ENCODE measurements at regions not wholly inside any gene's neighbourhood (a gene's known extent, or its start where the extent isn't known, plus 50 kb on each side); places are given as distances from the start of the nearest gene placed in this dataset.

DNA sequence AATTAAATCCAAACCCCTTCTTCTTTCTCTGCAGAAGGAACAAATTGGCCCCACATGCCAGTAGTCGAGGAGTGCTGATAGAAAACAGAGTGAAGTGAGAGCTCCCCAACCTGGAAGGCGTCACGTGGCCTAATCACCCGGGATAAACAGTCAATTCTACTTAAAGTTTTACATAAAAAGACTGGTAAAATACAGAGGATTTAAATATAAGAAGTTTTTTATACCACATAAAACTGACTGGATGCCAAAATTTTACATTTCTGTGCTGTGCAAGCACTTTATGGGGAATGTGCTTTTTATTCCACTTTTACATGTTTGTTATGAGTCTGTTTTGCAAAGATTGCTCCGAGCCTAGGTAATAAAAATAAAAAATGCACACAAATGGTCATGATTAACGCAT lies 1586.8 kb upstream of the ACVR2A start:
- no peak overlapping the region for H3K27ac ChIP-seq
- DNase-seq (no peak), ATAC-seq (no peak)
- H3K36me3 ChIP-seq = no peaks in the 10 kb centered on the region
- no peaks in the 10 kb centered on the region for H3K4me1 ChIP-seq
- H3K9me3 ChIP-seq = no peaks in the 10 kb centered on the region
- TF ChIP-seq, protein P1, sequence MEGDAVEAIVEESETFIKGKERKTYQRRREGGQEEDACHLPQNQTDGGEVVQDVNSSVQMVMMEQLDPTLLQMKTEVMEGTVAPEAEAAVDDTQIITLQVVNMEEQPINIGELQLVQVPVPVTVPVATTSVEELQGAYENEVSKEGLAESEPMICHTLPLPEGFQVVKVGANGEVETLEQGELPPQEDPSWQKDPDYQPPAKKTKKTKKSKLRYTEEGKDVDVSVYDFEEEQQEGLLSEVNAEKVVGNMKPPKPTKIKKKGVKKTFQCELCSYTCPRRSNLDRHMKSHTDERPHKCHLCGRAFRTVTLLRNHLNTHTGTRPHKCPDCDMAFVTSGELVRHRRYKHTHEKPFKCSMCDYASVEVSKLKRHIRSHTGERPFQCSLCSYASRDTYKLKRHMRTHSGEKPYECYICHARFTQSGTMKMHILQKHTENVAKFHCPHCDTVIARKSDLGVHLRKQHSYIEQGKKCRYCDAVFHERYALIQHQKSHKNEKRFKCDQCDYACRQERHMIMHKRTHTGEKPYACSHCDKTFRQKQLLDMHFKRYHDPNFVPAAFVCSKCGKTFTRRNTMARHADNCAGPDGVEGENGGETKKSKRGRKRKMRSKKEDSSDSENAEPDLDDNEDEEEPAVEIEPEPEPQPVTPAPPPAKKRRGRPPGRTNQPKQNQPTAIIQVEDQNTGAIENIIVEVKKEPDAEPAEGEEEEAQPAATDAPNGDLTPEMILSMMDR (IDR thresholded peaks at IDR 0.05) = no peak
- no peaks in the 10 kb centered on the region for H3K27me3 ChIP-seq
- intact Hi-C loops (cut with DNase I) = no loop called here
- no peak overlapping the region for H3K4me3 ChIP-seq

DNA sequence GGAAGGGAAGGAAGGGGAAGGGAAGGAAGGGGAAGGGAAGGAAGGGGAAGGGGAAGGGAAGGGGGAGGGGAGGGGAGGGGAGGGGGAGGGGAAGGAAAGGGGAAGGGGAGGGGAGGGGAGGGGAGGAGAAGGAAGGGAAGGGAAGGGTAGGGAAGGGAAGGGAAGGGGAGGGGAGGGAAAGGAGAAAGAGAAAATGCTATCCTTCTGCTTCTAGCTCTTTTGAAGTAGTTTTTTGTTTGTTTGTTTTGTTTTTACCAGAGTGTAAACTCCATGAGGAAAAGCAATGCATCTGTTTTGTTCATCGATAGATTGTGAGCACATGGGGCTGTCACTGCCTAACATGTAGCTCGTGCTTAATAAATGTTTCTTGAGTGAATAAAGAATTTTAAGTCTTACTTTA lies 1592.7 kb upstream of the ACVR2A start:
- TF ChIP-seq, protein P1 (IDR thresholded peaks at IDR 0.05) = no peak
- no peak overlapping the region for H3K27ac ChIP-seq

DNA sequence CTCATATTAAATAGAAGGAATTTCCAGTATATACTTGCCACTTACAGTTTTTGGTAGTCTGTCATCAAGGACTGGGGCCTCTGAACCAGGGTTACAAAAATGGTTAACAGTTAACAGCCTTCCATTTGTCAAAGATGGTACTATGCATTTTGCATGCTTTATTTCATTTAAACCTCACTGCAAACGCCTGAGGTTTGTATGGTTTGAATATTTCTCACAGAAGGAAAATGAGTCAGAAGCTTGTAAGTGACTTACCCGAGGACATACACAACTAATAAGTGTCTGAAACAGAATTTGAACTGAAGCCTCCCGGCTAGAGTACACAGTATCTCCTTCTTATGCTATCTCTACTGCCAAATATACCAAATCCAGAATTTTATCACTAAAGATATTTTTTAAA lies 1593.5 kb upstream of the ACVR2A start:
- H3K4me1 ChIP-seq = no peaks in the 10 kb centered on the region
- DNase-seq (no peak), ATAC-seq (no peak)
- TF ChIP-seq, protein P1 (IDR thresholded peaks at IDR 0.05) = no peak
- H3K9me3 ChIP-seq = no peaks in the 10 kb centered on the region
- H3K36me3 ChIP-seq = no peaks in the 10 kb centered on the region
- no peak overlapping the region for H3K4me3 ChIP-seq
- intact Hi-C loops (cut with DNase I) = no loop called here
- no peak overlapping the region for H3K27ac ChIP-seq
- H3K27me3 ChIP-seq = no peaks in the 10 kb centered on the region

More for the DNA sequence above, 1592.7 kb upstream of the ACVR2A start:
- H3K36me3 ChIP-seq = no peaks in the 10 kb centered on the region
- no peaks in the 10 kb centered on the region for H3K27me3 ChIP-seq
- intact Hi-C loops (cut with DNase I) = no loop called here
- H3K4me3 ChIP-seq = no peak overlapping the region
- no peaks in the 10 kb centered on the region for H3K9me3 ChIP-seq
- no peaks in the 10 kb centered on the region for H3K4me1 ChIP-seq
- ATAC-seq = no peak
- no peak for DNase-seq

DNA sequence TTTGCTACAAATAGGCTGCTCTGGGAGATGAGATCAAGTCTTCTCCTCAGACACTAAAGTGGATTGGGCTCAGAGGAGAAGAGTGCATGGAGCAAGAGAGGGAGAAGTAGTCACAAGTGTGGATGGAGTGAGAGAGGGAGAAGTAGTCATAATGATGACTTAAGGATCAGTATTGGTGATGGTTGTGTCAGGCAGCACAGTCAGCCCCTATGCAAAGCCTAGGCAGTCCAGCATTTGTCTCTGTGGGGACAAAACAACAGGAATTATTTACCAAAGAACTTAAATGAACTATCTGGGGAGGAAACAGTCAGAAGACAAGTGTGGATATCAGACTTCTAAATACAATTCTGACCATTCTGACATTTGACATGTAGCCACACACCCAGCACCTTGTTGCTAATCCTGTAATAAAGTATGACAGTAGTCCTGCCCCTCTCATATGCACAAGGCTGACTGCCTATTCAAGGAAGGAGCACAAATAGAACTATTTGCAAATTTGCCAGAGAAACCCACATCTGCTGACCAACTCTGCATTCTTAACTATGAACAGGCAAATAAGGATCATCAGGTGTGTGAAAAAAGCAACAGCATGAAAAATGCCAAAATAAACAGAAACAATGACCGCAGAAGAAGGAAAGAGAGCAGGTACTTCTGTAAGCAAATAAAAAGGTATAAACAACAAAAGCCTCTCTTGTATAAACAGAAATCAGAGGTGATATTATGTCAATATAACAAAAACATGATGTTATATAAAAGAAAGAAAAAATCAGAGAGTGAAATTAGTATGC lies 1597.9 kb upstream of the ACVR2A start:
- ATAC-seq (no peak), DNase-seq (no peak)
- no peak overlapping the region for H3K27ac ChIP-seq
- intact Hi-C loops (cut with DNase I) = no loop called here
- no peaks in the 10 kb centered on the region for H3K4me1 ChIP-seq
- no peaks in the 10 kb centered on the region for H3K27me3 ChIP-seq
- H3K9me3 ChIP-seq = no peaks in the 10 kb centered on the region
- TF ChIP-seq, protein P1 (IDR thresholded peaks at IDR 0.05) = no peak
- no peaks in the 10 kb centered on the region for H3K36me3 ChIP-seq
- no peak overlapping the region for H3K4me3 ChIP-seq

- DNase-seq (no peak), ATAC-seq (no peak)
- H3K9me3 ChIP-seq = no peaks in the 10 kb centered on the region
- no peak overlapping the region for H3K4me3 ChIP-seq
- H3K27me3 ChIP-seq = no peaks in the 10 kb centered on the region
- no peaks in the 10 kb centered on the region for H3K4me1 ChIP-seq
- TF ChIP-seq, protein P1 (IDR thresholded peaks at IDR 0.05) = no peak
- no peaks in the 10 kb centered on the region for H3K36me3 ChIP-seq
- H3K27ac ChIP-seq = no peak overlapping the region
- intact Hi-C loops (cut with DNase I) = no loop called here
Observed at GRCh38 chr2:146246002-146246735, 1598.7 kb upstream of the ACVR2A start.
